ENCODE measurements at regions not wholly inside any gene's neighbourhood (a gene's known extent, or its start where the extent isn't known, plus 50 kb on each side); places are given as distances from the start of the nearest gene placed in this dataset.

DNA sequence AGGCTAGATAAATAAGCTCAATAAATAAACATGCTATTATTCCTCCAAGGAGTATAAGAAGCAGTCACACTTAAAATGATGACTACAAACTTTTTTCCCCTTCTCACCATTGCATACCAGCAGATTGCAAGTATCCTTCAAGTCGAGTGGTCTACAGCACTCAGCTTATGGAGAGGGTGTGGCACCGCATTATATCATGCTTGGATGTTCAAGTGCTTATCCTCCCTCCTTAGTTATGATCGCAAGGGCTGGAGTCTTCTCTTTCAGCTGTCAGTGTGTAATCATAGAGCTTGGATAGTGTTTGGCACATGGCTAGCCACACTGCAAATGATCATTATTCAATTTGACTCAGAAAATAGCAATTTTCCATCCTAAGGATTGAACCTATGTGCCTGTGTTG lies 124.0 kb downstream of the CARTPT start:
- H4K20me1 ChIP-seq (ENCODE audit: insufficient read depth) = no peaks in the 10 kb centered on the region
- no peak overlapping the region for H3K4me2 ChIP-seq (ENCODE audit: unreplicated experiment)
- 75 to 85% methylated on average over 3 of the region's 3 CpGs for WGBS, 2 experiments (ENCODE audit: low coverage in 1 of 2, low lambda C conversion rate in 2 of 2, missing lambda C conversion rate in 2 of 2)
- no peaks in the 10 kb centered on the region for H3K79me2 ChIP-seq (ENCODE audit: insufficient read depth)
- in situ Hi-C loops (cut with MboI) = no loop called here
- H3F3A ChIP-seq (ENCODE audit: insufficient read depth) = no peaks in the 10 kb centered on the region
- no peak overlapping the region for H3K4me3 ChIP-seq
- 0 out of 2 replicates have a peak, but pooled peaks cover 8% of the 10 kb centered on the region for H3K27me3 ChIP-seq (replicated peaks; ENCODE audit: insufficient read depth)
- no peaks in the 10 kb centered on the region for H3K36me3 ChIP-seq (ENCODE audit: low read depth)
- H3K9ac ChIP-seq = no peak overlapping the region
- no peak for DNase-seq
- no peaks in the 10 kb centered on the region for H3K9me3 ChIP-seq (ENCODE audit: low read depth)
- no peaks in the 10 kb centered on the region for H3K9me2 ChIP-seq (ENCODE audit: insufficient read depth)
- TF ChIP-seq EZH2phosphoT487 (IDR thresholded peaks at IDR 0.05; ENCODE audit: insufficient read depth, low read depth) = no peak
- no peak for TF ChIP-seq EZH2 (IDR thresholded peaks at IDR 0.05; ENCODE audit: insufficient read depth, poor library complexity, severe bottlenecking)
- no peaks in the 10 kb centered on the region for H3K4me1 ChIP-seq (ENCODE audit: insufficient read depth)
- H2AFZ ChIP-seq = no peak overlapping the region
- H3K27ac ChIP-seq = no peak overlapping the region

DNA sequence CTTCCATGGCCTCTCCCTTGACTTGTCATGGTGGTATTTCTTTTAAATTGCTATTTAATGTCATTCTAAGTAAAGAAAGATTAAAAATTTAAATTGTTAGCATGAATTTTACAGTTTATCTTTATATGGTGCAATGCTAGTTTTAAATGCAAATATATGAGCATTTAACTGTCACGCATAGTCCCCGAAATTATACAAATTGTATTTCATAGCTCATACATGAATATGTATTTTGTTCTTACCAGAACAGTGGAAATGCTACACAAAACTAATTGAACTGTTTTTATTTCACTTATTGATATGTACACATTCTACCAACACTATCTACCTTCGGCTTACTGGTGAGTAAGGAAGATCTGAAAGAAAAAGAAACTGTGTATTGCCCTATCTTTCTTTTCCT lies 125.8 kb downstream of the CARTPT start:
- WGBS, 2 experiments (ENCODE audit: low coverage in 1 of 2, low lambda C conversion rate in 2 of 2, missing lambda C conversion rate in 2 of 2) = 72 to 85% methylated on average over 3 of the region's 3 CpGs
- no peaks in the 10 kb centered on the region for H3K36me3 ChIP-seq (ENCODE audit: low read depth)
- TF ChIP-seq EZH2 (IDR thresholded peaks at IDR 0.05; ENCODE audit: insufficient read depth, poor library complexity, severe bottlenecking) (no peak), EZH2phosphoT487 (IDR thresholded peaks at IDR 0.05; ENCODE audit: insufficient read depth, low read depth) (no peak)
- no peaks in the 10 kb centered on the region for H4K20me1 ChIP-seq (ENCODE audit: insufficient read depth)
- no peak overlapping the region for H3K27ac ChIP-seq
- no peaks in the 10 kb centered on the region for H3K4me1 ChIP-seq (ENCODE audit: insufficient read depth)
- H3F3A ChIP-seq (ENCODE audit: insufficient read depth) = no peaks in the 10 kb centered on the region
- no peaks in the 10 kb centered on the region for H3K9me3 ChIP-seq (ENCODE audit: low read depth)
- no peak for DNase-seq
- no peak overlapping the region for H3K4me3 ChIP-seq
- in situ Hi-C loops (cut with MboI) = no loop called here
- no peaks in the 10 kb centered on the region for H3K79me2 ChIP-seq (ENCODE audit: insufficient read depth)
- H3K9ac ChIP-seq = no peak overlapping the region
- H3K27me3 ChIP-seq (replicated peaks; ENCODE audit: insufficient read depth) = 0 out of 2 replicates have a peak, but pooled peaks cover 8% of the 10 kb centered on the region
- H3K9me2 ChIP-seq (ENCODE audit: insufficient read depth) = no peaks in the 10 kb centered on the region
- H3K4me2 ChIP-seq (ENCODE audit: unreplicated experiment) = no peak overlapping the region
- H2AFZ ChIP-seq = no peak overlapping the region

DNA sequence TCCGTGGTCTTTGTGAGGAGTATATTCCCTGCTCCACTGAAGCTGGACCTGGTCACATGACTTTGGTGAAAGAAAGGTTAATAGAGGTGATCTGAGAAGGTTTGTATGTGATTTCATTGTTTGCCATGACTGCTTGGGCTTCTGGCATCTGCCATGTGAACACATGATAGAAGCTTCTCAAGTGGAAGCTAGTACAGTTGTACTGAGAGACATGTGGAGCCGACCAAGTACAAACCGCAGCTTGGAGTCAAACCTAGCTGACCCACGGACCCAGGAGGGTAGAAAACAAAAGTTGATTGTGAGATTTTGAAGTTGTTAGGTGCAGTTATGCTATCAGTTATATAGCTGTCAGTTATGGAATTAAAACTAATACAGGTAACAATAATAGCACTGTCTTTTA lies 140.4 kb downstream of the CARTPT start:
- H3K9me3 ChIP-seq (ENCODE audit: low read depth) = no peaks in the 10 kb centered on the region
- H3K36me3 ChIP-seq (ENCODE audit: low read depth) = no peaks in the 10 kb centered on the region
- no peak overlapping the region for H3K27ac ChIP-seq
- no peak overlapping the region for H3K9ac ChIP-seq
- peaks cover 31% of the 10 kb centered on the region for H3K27me3 ChIP-seq (replicated peaks; ENCODE audit: insufficient read depth)
- 65 to 66% methylated on average over 4 of the region's 4 CpGs for WGBS, 2 experiments (ENCODE audit: low coverage in 1 of 2, low lambda C conversion rate in 2 of 2, missing lambda C conversion rate in 2 of 2)
- in situ Hi-C loops (cut with MboI) = no loop called here
- H3K4me3 ChIP-seq = no peak overlapping the region
- H3K79me2 ChIP-seq (ENCODE audit: insufficient read depth) = no peaks in the 10 kb centered on the region
- no peak for DNase-seq
- H3F3A ChIP-seq (ENCODE audit: insufficient read depth) = no peaks in the 10 kb centered on the region
- H3K4me1 ChIP-seq (ENCODE audit: insufficient read depth) = no peaks in the 10 kb centered on the region
- no peak overlapping the region for H3K4me2 ChIP-seq (ENCODE audit: unreplicated experiment)
- H4K20me1 ChIP-seq (ENCODE audit: insufficient read depth) = no peaks in the 10 kb centered on the region
- no peak for TF ChIP-seq EZH2phosphoT487 (IDR thresholded peaks at IDR 0.05; ENCODE audit: insufficient read depth, low read depth)
- TF ChIP-seq EZH2 (IDR thresholded peaks at IDR 0.05; ENCODE audit: insufficient read depth, poor library complexity, severe bottlenecking) = no peak
- no peak overlapping the region for H2AFZ ChIP-seq
- H3K9me2 ChIP-seq (ENCODE audit: insufficient read depth) = no peaks in the 10 kb centered on the region

DNA sequence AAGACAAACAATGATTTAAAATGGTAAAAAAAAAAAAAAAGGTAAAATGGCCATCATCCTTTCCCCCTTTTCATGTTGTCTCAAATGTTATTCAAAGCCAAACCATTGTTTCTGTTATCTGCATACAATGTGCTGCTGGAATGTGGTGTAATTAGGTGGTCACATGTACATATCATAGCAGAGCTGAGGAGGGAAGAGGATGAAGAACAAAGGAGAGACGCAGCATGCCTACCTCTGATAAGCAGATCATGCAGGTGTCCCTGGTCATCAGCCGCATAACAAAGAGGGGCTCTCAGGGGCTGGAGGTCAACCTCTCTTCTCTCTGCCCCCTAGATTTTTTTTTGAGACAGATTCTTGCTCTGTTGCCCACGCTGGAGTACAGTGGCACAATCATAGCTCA lies 141.0 kb downstream of the CARTPT start:
- H3K9me2 ChIP-seq (ENCODE audit: insufficient read depth) = no peaks in the 10 kb centered on the region
- H3K9ac ChIP-seq = no peak overlapping the region
- H3K36me3 ChIP-seq (ENCODE audit: low read depth) = no peaks in the 10 kb centered on the region
- WGBS, 2 experiments (ENCODE audit: low coverage in 1 of 2, low lambda C conversion rate in 2 of 2, missing lambda C conversion rate in 2 of 2) = 73 to 88% methylated on average over 3 of the region's 3 CpGs
- in situ Hi-C loops (cut with MboI) = no loop called here
- H4K20me1 ChIP-seq (ENCODE audit: insufficient read depth) = no peaks in the 10 kb centered on the region
- H3K4me1 ChIP-seq (ENCODE audit: insufficient read depth) = peaks cover 3% of the 10 kb centered on the region; the same call in 1 of the 2 replicates
- H3K27me3 ChIP-seq (replicated peaks; ENCODE audit: insufficient read depth) = peaks cover 31% of the 10 kb centered on the region
- H3K4me3 ChIP-seq = no peak overlapping the region
- DNase-seq = no peak
- no peak overlapping the region for H3K4me2 ChIP-seq (ENCODE audit: unreplicated experiment)
- TF ChIP-seq EZH2 (IDR thresholded peaks at IDR 0.05; ENCODE audit: insufficient read depth, poor library complexity, severe bottlenecking) (no peak), EZH2phosphoT487 (IDR thresholded peaks at IDR 0.05; ENCODE audit: insufficient read depth, low read depth) (no peak)
- H3K79me2 ChIP-seq (ENCODE audit: insufficient read depth) = no peaks in the 10 kb centered on the region
- H3K27ac ChIP-seq = no peak overlapping the region
- H2AFZ ChIP-seq = no peak overlapping the region
- H3F3A ChIP-seq (ENCODE audit: insufficient read depth) = peaks cover 4% of the 10 kb centered on the region; the same call in 1 of the 2 replicates
- H3K9me3 ChIP-seq (ENCODE audit: low read depth) = no peaks in the 10 kb centered on the region

DNA sequence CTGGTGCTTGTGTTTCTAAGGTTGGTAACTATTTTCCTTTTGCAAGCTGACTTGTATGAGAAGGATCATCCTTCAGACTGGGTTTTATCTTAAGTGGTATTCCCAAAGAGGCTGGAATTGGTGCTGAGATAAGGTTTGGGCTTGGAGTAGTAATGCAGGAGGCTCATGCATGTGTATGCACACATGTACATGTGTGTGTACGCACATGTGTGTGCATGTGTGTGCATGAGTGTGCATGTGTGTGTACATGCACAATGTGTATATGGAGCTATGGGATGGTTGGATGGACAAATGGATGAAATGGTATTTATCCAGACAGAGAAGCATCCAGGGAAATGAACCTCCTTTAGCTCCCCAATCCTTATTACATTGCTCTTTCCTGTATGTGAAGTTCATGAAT lies 142.6 kb downstream of the CARTPT start:
- 62 to 92% methylated on average over 1 of the region's 1 CpG for WGBS, 2 experiments (ENCODE audit: low coverage in 1 of 2, low lambda C conversion rate in 2 of 2, missing lambda C conversion rate in 2 of 2)
- Histone ChIP-seq H3K79me2 (ENCODE audit: insufficient read depth) (no peaks in the 10 kb centered on the region), H3K36me3 (ENCODE audit: low read depth) (no peaks in the 10 kb centered on the region), H3K4me1 (ENCODE audit: insufficient read depth) (peaks cover 13% of the 10 kb centered on the region), H3K27ac (no peak overlapping the region), H4K20me1 (ENCODE audit: insufficient read depth) (no peaks in the 10 kb centered on the region), H3K9ac (no peak overlapping the region), H3K4me3 (no peak overlapping the region), H2AFZ (no peak overlapping the region), H3K27me3 (replicated peaks; ENCODE audit: insufficient read depth) (peaks cover 29% of the 10 kb centered on the region), H3K4me2 (ENCODE audit: unreplicated experiment) (no peak overlapping the region), H3K9me2 (ENCODE audit: insufficient read depth) (no peaks in the 10 kb centered on the region), H3K9me3 (ENCODE audit: low read depth) (no peaks in the 10 kb centered on the region), H3F3A (ENCODE audit: insufficient read depth) (peaks cover 10% of the 10 kb centered on the region; the same call in 1 of the 2 replicates)
- no peak for TF ChIP-seq EZH2phosphoT487 (IDR thresholded peaks at IDR 0.05; ENCODE audit: insufficient read depth, low read depth)
- no peak for TF ChIP-seq EZH2 (IDR thresholded peaks at IDR 0.05; ENCODE audit: insufficient read depth, poor library complexity, severe bottlenecking)
- DNase-seq = no peak
- in situ Hi-C loops (cut with MboI) = no loop called here
